Spleen (tissue), 11 donors: ENCODE measurements at regions not wholly inside any gene's neighbourhood (a gene's known extent, or its start where the extent isn't known, plus 50 kb on each side); places are given as distances from the start of the nearest gene placed in this dataset.
A peak's percentile ranks its signal among the peaks of the same experiment; 100 is the strongest.

ENCODE experiments used
- DNase-seq: peaks from one replicate; pipeline ENCODE4 v3.0.0-alpha.2; 2020
- H3K27ac ChIP-seq, 8 donors: fragments of 200-600 bp; sonication (generic) in 7 of 8; 1 replicate in 4 of 8; 2 replicates in 4 of 8; pipeline versions ENCODE4 v1.5.0 to v1.8.0; 2016 to 2021; ENCODE audit warnings: inconsistent platforms in 4 of 8, mild to moderate bottlenecking in 4 of 8, moderate library complexity in 1 of 8
- H3K27me3 ChIP-seq, 7 donors: fragments of 200-600 bp; sonication (generic) in 6 of 7; replicated peaks in 1 of 7; 1 replicate in 4 of 7; 2 replicates in 3 of 7; pipeline versions ENCODE4 v1.5.0 to v1.8.0; 2016 to 2021; ENCODE audit warnings: inconsistent platforms in 3 of 7, mild to moderate bottlenecking in 1 of 7
- H3K36me3 ChIP-seq, 6 donors: fragments of 200-600 bp; sonication (generic) in 5 of 6; 1 replicate in 4 of 6; 2 replicates in 2 of 6; pipeline versions ENCODE4 v1.5.0 to v1.8.0; 2016 to 2021; ENCODE audit warnings: inconsistent platforms in 2 of 6
- H3K4me1 ChIP-seq, 6 donors: fragments of 200-600 bp; sonication (generic) in 5 of 6; 1 replicate in 3 of 6; 2 replicates in 3 of 6; pipeline versions ENCODE4 v1.5.0 to v1.8.0; 2016 to 2021; ENCODE audit warnings: inconsistent platforms in 3 of 6
- H3K4me3 ChIP-seq, 8 donors: fragments of 200-600 bp; sonication (generic) in 7 of 8; 1 replicate in 4 of 8; 2 replicates in 4 of 8; pipeline versions ENCODE4 v1.5.0 to v1.8.0; 2016 to 2021; ENCODE audit warnings: inconsistent platforms in 4 of 8, mild to moderate bottlenecking in 4 of 8, moderate library complexity in 2 of 8
- H3K9me3 ChIP-seq, 8 donors: fragments of 200-600 bp; sonication (generic) in 7 of 8; 1 replicate in 4 of 8; 2 replicates in 4 of 8; pipeline versions ENCODE4 v1.5.0 to v1.8.0; 2016 to 2021; ENCODE audit warnings: inconsistent platforms in 4 of 8
- POLR2A ChIP-seq, 3 donors: fragments of 450-650 bp; IDR thresholded peaks; one replicate each; pipeline ENCODE4 v1.5.1; 2017; ENCODE audit warnings: antibody characterized with exemption in 3 of 3, mild to moderate bottlenecking in 1 of 3
- POLR2AphosphoS5 ChIP-seq, 3 donors: sonication (generic); formaldehyde crosslinking; IDR thresholded peaks; one replicate each; pipeline ENCODE4 v1.5.1; 2017; ENCODE audit warnings: antibody characterized with exemption in 3 of 3
- WGBS, 5 donors: extraction: QIAGEN DNeasy Blood & Tissue Kit in 3 of 5; methylation state at CpG; one replicate each; pipeline versions ENCODE4 v1.1.5 to v1.1.7; 2013 to 2018; 5-methylcytosine and 5-hydroxymethylcytosine counted together
- intact Hi-C: fragments of 100-400 bp; cut with DNase I; formaldehyde crosslinking; loops from one replicate; pipeline ENCODE4 v1.15.0; 2023; ENCODE audit warnings: low total_unique reads
- TF ChIP-seq, protein P1 (sequence below), 11 experiments: fragments of 200-600 bp in 7 of 11; fragments of 450-650 bp in 4 of 11; sonication (generic) in 4 of 11; IDR thresholded peaks in 8 of 11; conservative IDR thresholded peaks in 3 of 11; 1 replicate in 7 of 11; 2 replicates in 4 of 11; pipeline versions ENCODE4 v1.4.0 to v1.8.0; 2016 to 2021; ENCODE audit warnings: antibody characterized with exemption in 11 of 11, inconsistent platforms in 4 of 11, mild to moderate bottlenecking in 1 of 11
- donor health status: healthy with polysubstance abuse.
- donor health status: DM: no; HTN: no; CAD: no; lungs with moderate emphysema.
- donor health status: DM: no; HTN: no; CAD: no.
- donor health status: Bipolar disorder and iron deficiency.
- donor health status: healthy.
- donor health status: DM: no; HTN: no; CAD: no.
- donor health status: DM: yes; HTN: yes; CAD: no.

DNA sequence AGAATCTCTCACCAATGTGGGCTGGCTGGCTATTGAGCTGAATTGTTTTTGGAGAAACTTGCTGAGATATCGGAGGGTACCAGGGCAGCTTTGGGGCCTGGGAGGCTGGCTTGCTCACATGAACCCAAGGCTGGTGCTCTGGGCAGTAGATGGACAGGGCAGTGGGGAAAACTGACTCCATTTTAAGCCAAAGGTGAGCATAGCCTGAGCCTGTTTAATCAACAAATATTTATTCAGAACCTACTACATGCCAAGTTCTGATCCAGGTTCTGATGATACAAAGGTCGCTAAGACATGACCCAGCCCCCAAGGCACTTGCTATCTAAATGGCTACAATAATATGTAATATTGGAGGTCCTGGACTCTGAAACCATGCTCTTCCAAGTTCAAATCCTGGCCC is 86.6 kb downstream of the BUB3 start:
- intact Hi-C loops = no loop called here
- Histone ChIP-seq H3K4me1 (peaks cover 0 to 12% (median 3%) of the 10 kb centered on the region in 6 donors), H3K9me3 (peaks cover 0 to 9% (median 5%) of the 10 kb centered on the region in 8 donors), H3K27ac (peak overlapping the region in 3 of 8 donors; percentile 77 to 88 (median 79)), H3K36me3 (no peaks in the 10 kb centered on the region), H3K4me3 (no peak overlapping the region), H3K27me3 (no peaks in the 10 kb centered on the region)
- no peak for DNase-seq
- 64 to 96% (median 73%) methylated on average over 2 of the region's 2 CpGs for WGBS, 5 donors
- no peak for TF ChIP-seq POLR2A (IDR thresholded peaks at IDR 0.05)
- TF ChIP-seq POLR2AphosphoS5 (IDR thresholded peaks at IDR 0.05) = no peak
- TF ChIP-seq, protein P1, sequence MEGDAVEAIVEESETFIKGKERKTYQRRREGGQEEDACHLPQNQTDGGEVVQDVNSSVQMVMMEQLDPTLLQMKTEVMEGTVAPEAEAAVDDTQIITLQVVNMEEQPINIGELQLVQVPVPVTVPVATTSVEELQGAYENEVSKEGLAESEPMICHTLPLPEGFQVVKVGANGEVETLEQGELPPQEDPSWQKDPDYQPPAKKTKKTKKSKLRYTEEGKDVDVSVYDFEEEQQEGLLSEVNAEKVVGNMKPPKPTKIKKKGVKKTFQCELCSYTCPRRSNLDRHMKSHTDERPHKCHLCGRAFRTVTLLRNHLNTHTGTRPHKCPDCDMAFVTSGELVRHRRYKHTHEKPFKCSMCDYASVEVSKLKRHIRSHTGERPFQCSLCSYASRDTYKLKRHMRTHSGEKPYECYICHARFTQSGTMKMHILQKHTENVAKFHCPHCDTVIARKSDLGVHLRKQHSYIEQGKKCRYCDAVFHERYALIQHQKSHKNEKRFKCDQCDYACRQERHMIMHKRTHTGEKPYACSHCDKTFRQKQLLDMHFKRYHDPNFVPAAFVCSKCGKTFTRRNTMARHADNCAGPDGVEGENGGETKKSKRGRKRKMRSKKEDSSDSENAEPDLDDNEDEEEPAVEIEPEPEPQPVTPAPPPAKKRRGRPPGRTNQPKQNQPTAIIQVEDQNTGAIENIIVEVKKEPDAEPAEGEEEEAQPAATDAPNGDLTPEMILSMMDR (IDR thresholded peaks at IDR 0.05 in 8 of 11, conservative IDR thresholded peaks at IDR 0.05 in 3 of 11) = no peak

DNA sequence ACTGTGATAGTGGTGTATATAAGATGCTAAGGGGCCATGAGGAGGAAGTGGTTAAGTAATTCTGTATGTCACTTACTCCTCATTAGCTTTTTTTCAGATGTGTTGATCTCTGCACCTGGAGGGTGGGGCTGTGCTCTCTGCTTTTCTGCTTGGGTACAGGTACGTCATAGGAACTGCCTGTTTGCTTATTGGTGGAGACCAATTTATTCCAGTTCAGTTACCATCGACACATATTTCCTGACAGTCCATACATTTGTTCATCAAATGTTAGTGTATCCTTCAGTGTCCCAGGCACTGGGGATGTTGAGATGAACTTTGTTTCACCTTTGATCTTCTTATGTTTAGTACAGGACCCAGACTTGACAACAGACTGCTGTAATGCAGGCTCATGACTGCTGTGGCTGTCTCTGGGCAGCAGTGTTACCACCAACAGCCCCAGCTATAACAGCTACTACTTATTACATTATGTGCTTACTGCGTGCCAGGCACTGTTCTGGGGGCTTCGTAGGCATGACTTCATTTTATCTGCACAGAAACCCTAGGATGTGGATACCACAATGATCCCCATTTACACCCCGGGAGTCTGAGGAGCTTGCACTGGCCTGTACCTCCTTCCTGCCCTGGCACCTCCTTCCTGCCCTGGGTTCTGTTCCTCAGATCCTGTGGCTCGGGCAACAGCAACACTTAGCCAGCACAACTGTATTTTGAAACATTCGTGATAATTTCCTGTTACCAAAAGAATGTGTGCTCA is 87.4 kb downstream of the BUB3 start:
- TF ChIP-seq POLR2AphosphoS5 (IDR thresholded peaks at IDR 0.05) = peak in 1 of 3 donors; percentile 36
- TF ChIP-seq, protein P1 (IDR thresholded peaks at IDR 0.05 in 8 of 11, conservative IDR thresholded peaks at IDR 0.05 in 3 of 11) = no peak
- Histone ChIP-seq H3K36me3 (no peaks in the 10 kb centered on the region), H3K4me1 (peaks cover 0 to 12% (median 3%) of the 10 kb centered on the region in 6 donors), H3K9me3 (peaks cover 0 to 2% (median 0%) of the 10 kb centered on the region in 8 donors), H3K4me3 (peak overlapping the region in 1 of 8 donors; percentile 19), H3K27ac (peak overlapping the region; percentile 37 to 88 (median 72)), H3K27me3 (no peaks in the 10 kb centered on the region)
- intact Hi-C loops = no loop called here
- WGBS, 5 donors = 33 to 45% (median 40%) methylated on average over 7 of the region's 7 CpGs
- no peak for DNase-seq

DNA sequence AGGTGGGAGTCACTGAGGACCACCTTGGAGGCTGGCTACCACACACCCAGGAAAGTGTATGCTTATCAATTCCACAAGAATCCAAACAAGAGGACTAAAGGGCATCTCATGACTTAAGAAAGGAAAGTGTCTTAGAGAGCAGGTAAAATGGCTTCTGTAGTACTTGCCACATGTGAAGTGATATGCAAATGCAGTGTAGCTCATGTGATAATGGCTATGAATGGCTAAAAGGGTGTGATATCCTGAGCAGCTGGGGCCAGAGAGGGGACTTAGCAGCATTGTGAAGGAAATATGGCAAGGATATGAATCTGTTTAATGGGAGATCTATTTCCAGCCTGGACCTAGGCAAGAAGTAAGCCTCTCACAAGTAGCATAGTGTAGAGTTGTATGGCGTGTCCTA is 90.5 kb downstream of the BUB3 start:
- no peak overlapping the region for H3K4me3 ChIP-seq
- TF ChIP-seq, protein P1 (IDR thresholded peaks at IDR 0.05 in 8 of 11, conservative IDR thresholded peaks at IDR 0.05 in 3 of 11) = no peak
- TF ChIP-seq POLR2AphosphoS5 (IDR thresholded peaks at IDR 0.05) (no peak), POLR2A (IDR thresholded peaks at IDR 0.05) (no peak)
- no peaks in the 10 kb centered on the region for H3K36me3 ChIP-seq
- DNase-seq = no peak
- no peak overlapping the region for H3K27ac ChIP-seq
- H3K27me3 ChIP-seq = no peaks in the 10 kb centered on the region
- H3K9me3 ChIP-seq = no peaks in the 10 kb centered on the region
- intact Hi-C loops = no loop called here
- peaks cover 0 to 12% (median 3%) of the 10 kb centered on the region in 6 donors for H3K4me1 ChIP-seq
- 87 to 98% (median 95%) methylated on average over 1 of the region's 1 CpG for WGBS, 5 donors

GRCh38 chr10:123245264-123245663 is 91.1 kb downstream of the BUB3 start:
- intact Hi-C loops = no loop called here
- Histone ChIP-seq H3K27ac (no peak overlapping the region), H3K4me3 (no peak overlapping the region), H3K4me1 (peaks cover 0 to 12% (median 3%) of the 10 kb centered on the region in 6 donors), H3K27me3 (no peaks in the 10 kb centered on the region), H3K9me3 (no peaks in the 10 kb centered on the region), H3K36me3 (no peaks in the 10 kb centered on the region)
- WGBS, 5 donors = 94 to 99% (median 97%) methylated on average over 9 of the region's 9 CpGs
- no peak for TF ChIP-seq POLR2A (IDR thresholded peaks at IDR 0.05)
- no peak for TF ChIP-seq POLR2AphosphoS5 (IDR thresholded peaks at IDR 0.05)
- TF ChIP-seq, protein P1 (IDR thresholded peaks at IDR 0.05 in 8 of 11, conservative IDR thresholded peaks at IDR 0.05 in 3 of 11) = no peak
- no peak for DNase-seq
